GM23338 (cell line): ENCODE measurements at regions not wholly inside any gene's neighbourhood (a gene's known extent, or its start where the extent isn't known, plus 50 kb on each side); places are given as distances from the start of the nearest gene placed in this dataset.
A peak's percentile ranks its signal among the peaks of the same experiment; 100 is the strongest.

Experiments
- ATAC-seq: fragments of 200-7000 bp; cut with Tn5 transposase; 3 replicates; pipeline ENCODE4 v1.9.1; 2020
- DNase-seq: peaks from one replicate; pipeline ENCODE4 v3.0.0-alpha.2; 2015; ENCODE audit warnings: low spot score
- H2AFZ ChIP-seq: fragments of 200-600 bp; sonication (generic); 2 replicates; pipeline ENCODE4 v1.8.0; 2016; ENCODE audit warnings: antibody characterized with exemption, mild to moderate bottlenecking, moderate library complexity
- H3F3A ChIP-seq: fragments of 200-600 bp; sonication (generic); replicated peaks from 2 replicates; pipeline ENCODE4 v1.8.0; 2017; ENCODE audit warnings: antibody characterized with exemption, mixed run types, low read depth
- H3K27ac ChIP-seq: fragments of 200-600 bp; sonication (generic); 2 replicates; pipeline ENCODE4 v1.6.1; 2016; ENCODE audit warnings: low read depth
- H3K27me3 ChIP-seq: fragments of 200-600 bp; sonication (generic); 2 replicates; pipeline ENCODE4 v1.8.0; 2016; ENCODE audit warnings: mild to moderate bottlenecking, mixed run types, moderate library complexity; ENCODE audit not compliant: insufficient read depth
- H3K36me3 ChIP-seq: fragments of 200-600 bp; sonication (generic); 2 replicates; pipeline ENCODE4 v1.8.0; 2016; ENCODE audit warnings: mild to moderate bottlenecking; ENCODE audit not compliant: insufficient read depth
- H3K4me1 ChIP-seq: fragments of 200-600 bp; sonication (generic); 2 replicates; pipeline ENCODE4 v1.8.0; 2016; ENCODE audit warnings: mild to moderate bottlenecking, moderate library complexity; ENCODE audit not compliant: insufficient read depth
- H3K4me2 ChIP-seq: fragments of 200-600 bp; sonication (generic); 2 replicates; pipeline ENCODE4 v1.7.1; 2017; ENCODE audit warnings: mixed run types
- H3K4me3 ChIP-seq: fragments of 200-600 bp; sonication (generic); 2 replicates; pipeline ENCODE4 v1.6.1; 2016; ENCODE audit warnings: mixed run types
- H3K79me2 ChIP-seq: fragments of 200-600 bp; sonication (generic); replicated peaks from 2 replicates; pipeline ENCODE4 v1.8.0; 2017; ENCODE audit warnings: mild to moderate bottlenecking; ENCODE audit not compliant: insufficient read depth
- H3K9me2 ChIP-seq: fragments of 200-600 bp; sonication (generic); 2 replicates; pipeline ENCODE4 v1.8.0; 2017; ENCODE audit not compliant: insufficient read depth
- H4K20me1 ChIP-seq: fragments of 200-600 bp; sonication (generic); replicated peaks from 2 replicates; pipeline ENCODE4 v1.8.0; 2017; ENCODE audit warnings: mild to moderate bottlenecking; ENCODE audit not compliant: insufficient read depth
- H3K27ac Mint-ChIP-seq: 2 replicates; pipeline ENCODE4 v1.8.0; 2020; ENCODE audit warnings: inconsistent platforms, mild to moderate bottlenecking, moderate library complexity, mixed read lengths
- H3K27me3 Mint-ChIP-seq: 3 replicates; pipeline ENCODE4 v1.8.0; 2022; ENCODE audit warnings: low read depth, mild to moderate bottlenecking, moderate library complexity, mixed read lengths, inconsistent platforms; ENCODE audit not compliant: insufficient read depth, poor library complexity
- H3K36me3 Mint-ChIP-seq: 3 replicates; pipeline ENCODE4 v1.8.0; 2021; ENCODE audit warnings: low read depth, mild to moderate bottlenecking, inconsistent platforms, moderate library complexity, mixed read lengths
- H3K4me1 Mint-ChIP-seq: 3 replicates; pipeline ENCODE4 v1.8.0; 2020; ENCODE audit warnings: mild to moderate bottlenecking, inconsistent platforms, mixed read lengths
- H3K4me3 Mint-ChIP-seq: 3 replicates; pipeline ENCODE4 v1.8.0; 2021; ENCODE audit warnings: moderate library complexity, mild to moderate bottlenecking, inconsistent platforms, mixed read lengths
- H3K9me3 Mint-ChIP-seq: 3 replicates; pipeline ENCODE4 v1.8.0; 2020; ENCODE audit warnings: moderate library complexity, mild to moderate bottlenecking, inconsistent platforms, mixed read lengths
- CTCF ChIP-seq, 2 experiments: fragments of 200-600 bp in 1 of 2; sonication (generic) in 1 of 2; conservative IDR thresholded peaks; 2 replicates each; pipeline versions ENCODE4 v1.5.1 to v1.6.1; 2016 to 2017; ENCODE audit warnings: antibody characterized with exemption in 2 of 2, low read depth in 2 of 2, mild to moderate bottlenecking in 2 of 2, moderate library complexity in 1 of 2
- ETS1 ChIP-seq: IDR thresholded peaks from 2 replicates; pipeline ENCODE4 v1.6.1; 2016; ENCODE audit warnings: antibody characterized with exemption
- EZH2 ChIP-seq: fragments of 200-600 bp; sonication (generic); IDR thresholded peaks from one replicate; pipeline ENCODE4 v1.8.0; 2017; ENCODE audit warnings: antibody characterized with exemption, mild to moderate bottlenecking, low read depth; ENCODE audit not compliant: unreplicated experiment
- EZH2phosphoT487 ChIP-seq: fragments of 200-600 bp; sonication (generic); IDR thresholded peaks from one replicate; pipeline ENCODE4 v1.8.1; 2018; ENCODE audit warnings: antibody characterized with exemption; ENCODE audit not compliant: unreplicated experiment
- JUNB ChIP-seq: IDR thresholded peaks from one replicate; pipeline ENCODE4 v1.6.1; 2016; ENCODE audit warnings: antibody characterized with exemption; ENCODE audit not compliant: unreplicated experiment
- POLR2AphosphoS5 ChIP-seq: IDR thresholded peaks from 2 replicates; pipeline ENCODE4 v1.6.1; 2016; ENCODE audit warnings: antibody characterized with exemption, low read depth
- STAT1 ChIP-seq: IDR thresholded peaks from one replicate; pipeline ENCODE4 v1.6.1; 2016; ENCODE audit warnings: antibody characterized with exemption; ENCODE audit not compliant: unreplicated experiment
- TF ChIP-seq, protein P1 (sequence below): fragments of 250-450 bp; sonication (Bioruptor Pico); IDR thresholded peaks from 2 replicates; pipeline ENCODE4 v1.5.0; 2020; ENCODE audit warnings: mild to moderate bottlenecking, moderate library complexity

DNA sequence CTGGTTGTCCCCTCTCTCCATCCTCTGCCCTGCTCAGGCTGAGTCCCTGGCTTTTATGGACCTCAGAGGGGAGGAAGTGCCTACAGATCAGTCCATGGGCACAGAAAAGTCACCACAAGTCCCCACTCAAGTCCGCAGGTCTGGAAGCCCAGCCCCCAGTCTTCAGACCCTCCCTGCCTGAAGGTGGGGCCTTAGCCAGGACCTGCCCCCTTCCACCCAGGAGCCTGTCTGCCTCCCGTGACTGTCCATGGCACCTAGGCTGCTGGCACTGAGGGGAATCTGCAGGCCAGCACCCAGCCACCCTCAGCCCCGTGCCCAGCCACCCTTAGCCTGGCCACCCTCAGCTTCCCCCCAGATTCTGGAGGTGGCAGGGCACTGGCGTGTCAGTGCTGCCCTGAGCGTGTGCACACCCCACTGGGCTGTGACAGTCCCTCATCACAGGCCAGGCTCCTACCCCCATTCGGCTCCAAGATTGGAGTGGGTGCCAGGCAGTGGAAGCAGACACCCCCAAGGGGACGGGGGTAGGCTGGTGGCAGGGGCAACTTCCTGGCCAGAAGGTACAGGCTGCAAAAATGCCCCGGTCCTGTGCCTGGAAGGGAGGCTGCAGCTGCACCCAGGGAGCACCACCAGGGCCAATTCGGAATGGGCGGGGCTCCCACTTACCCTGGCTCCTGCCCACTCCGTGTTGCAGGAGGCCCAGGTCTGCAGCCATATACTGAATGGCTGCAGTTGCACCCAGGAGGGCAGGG, 154.7 kb upstream of the RMP24 start:
- peaks cover 17% of the 10 kb centered on the region for H3K4me1 Mint-ChIP-seq
- H3K27me3 Mint-ChIP-seq, result no peaks in the 10 kb centered on the region
- peaks cover 18% of the 10 kb centered on the region for H3K9me3 Mint-ChIP-seq
- no peaks in the 10 kb centered on the region for H4K20me1 ChIP-seq
- 0 out of 2 replicates have a peak, but pooled peaks cover 7% of the 10 kb centered on the region for H3K4me1 ChIP-seq
- no peaks in the 10 kb centered on the region for H3K9me2 ChIP-seq
- H2AFZ ChIP-seq, result peak overlapping the region; percentile 21; the same call in 1 of the 2 replicates
- H3K4me3 Mint-ChIP-seq, result no peak overlapping the region
- H3K36me3 Mint-ChIP-seq, result peaks cover 13% of the 10 kb centered on the region; the same call in 2 of the 3 replicates
- no peak for DNase-seq
- TF ChIP-seq JUNB, result no peak
- TF ChIP-seq EZH2phosphoT487, result no peak
- TF ChIP-seq STAT1, result no peak
- TF ChIP-seq, protein P1, sequence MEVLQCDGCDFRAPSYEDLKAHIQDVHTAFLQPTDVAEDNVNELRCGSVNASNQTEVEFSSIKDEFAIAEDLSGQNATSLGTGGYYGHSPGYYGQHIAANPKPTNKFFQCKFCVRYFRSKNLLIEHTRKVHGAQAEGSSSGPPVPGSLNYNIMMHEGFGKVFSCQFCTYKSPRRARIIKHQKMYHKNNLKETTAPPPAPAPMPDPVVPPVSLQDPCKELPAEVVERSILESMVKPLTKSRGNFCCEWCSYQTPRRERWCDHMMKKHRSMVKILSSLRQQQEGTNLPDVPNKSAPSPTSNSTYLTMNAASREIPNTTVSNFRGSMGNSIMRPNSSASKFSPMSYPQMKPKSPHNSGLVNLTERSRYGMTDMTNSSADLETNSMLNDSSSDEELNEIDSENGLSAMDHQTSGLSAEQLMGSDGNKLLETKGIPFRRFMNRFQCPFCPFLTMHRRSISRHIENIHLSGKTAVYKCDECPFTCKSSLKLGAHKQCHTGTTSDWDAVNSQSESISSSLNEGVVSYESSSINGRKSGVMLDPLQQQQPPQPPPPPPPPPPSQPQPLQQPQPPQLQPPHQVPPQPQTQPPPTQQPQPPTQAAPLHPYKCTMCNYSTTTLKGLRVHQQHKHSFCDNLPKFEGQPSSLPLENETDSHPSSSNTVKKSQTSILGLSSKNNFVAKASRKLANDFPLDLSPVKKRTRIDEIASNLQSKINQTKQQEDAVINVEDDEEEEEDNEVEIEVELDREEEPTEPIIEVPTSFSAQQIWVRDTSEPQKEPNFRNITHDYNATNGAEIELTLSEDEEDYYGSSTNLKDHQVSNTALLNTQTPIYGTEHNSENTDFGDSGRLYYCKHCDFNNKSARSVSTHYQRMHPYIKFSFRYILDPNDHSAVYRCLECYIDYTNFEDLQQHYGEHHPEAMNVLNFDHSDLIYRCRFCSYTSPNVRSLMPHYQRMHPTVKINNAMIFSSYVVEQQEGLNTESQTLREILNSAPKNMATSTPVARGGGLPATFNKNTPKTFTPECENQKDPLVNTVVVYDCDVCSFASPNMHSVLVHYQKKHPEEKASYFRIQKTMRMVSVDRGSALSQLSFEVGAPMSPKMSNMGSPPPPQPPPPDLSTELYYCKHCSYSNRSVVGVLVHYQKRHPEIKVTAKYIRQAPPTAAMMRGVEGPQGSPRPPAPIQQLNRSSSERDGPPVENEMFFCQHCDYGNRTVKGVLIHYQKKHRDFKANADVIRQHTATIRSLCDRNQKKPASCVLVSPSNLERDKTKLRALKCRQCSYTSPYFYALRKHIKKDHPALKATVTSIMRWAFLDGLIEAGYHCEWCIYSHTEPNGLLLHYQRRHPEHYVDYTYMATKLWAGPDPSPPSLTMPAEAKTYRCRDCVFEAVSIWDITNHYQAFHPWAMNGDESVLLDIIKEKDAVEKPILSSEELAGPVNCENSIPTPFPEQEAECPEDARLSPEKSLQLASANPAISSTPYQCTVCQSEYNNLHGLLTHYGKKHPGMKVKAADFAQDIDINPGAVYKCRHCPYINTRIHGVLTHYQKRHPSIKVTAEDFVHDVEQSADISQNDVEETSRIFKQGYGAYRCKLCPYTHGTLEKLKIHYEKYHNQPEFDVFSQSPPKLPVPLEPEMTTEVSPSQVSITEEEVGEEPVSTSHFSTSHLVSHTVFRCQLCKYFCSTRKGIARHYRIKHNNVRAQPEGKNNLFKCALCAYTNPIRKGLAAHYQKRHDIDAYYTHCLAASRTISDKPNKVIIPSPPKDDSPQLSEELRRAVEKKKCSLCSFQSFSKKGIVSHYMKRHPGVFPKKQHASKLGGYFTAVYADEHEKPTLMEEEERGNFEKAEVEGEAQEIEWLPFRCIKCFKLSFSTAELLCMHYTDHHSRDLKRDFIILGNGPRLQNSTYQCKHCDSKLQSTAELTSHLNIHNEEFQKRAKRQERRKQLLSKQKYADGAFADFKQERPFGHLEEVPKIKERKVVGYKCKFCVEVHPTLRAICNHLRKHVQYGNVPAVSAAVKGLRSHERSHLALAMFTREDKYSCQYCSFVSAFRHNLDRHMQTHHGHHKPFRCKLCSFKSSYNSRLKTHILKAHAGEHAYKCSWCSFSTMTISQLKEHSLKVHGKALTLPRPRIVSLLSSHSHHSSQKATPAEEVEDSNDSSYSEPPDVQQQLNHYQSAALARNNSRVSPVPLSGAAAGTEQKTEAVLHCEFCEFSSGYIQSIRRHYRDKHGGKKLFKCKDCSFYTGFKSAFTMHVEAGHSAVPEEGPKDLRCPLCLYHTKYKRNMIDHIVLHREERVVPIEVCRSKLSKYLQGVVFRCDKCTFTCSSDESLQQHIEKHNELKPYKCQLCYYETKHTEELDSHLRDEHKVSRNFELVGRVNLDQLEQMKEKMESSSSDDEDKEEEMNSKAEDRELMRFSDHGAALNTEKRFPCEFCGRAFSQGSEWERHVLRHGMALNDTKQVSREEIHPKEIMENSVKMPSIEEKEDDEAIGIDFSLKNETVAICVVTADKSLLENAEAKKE, result no peak
- no peak for TF ChIP-seq ETS1
- TF ChIP-seq POLR2AphosphoS5, result no peak
- no peak for TF ChIP-seq CTCF (conservative IDR thresholded peaks at IDR 0.05; ENCODE audit: low read depth in 2 of 2)
- TF ChIP-seq EZH2, result no peak
- no peaks in the 10 kb centered on the region for H3K27me3 ChIP-seq
- H3K4me3 ChIP-seq, result no peak overlapping the region
- H3K79me2 ChIP-seq, result no peaks in the 10 kb centered on the region
- no peak overlapping the region for H3K4me2 ChIP-seq
- no peak overlapping the region for H3K27ac Mint-ChIP-seq
- H3K36me3 ChIP-seq, result no peaks in the 10 kb centered on the region; the same call in 1 of the 2 replicates
- no peaks in the 10 kb centered on the region for H3F3A ChIP-seq
- ATAC-seq, result no peak
- H3K27ac ChIP-seq, result no peak overlapping the region
